Activated CD8-positive, alpha-beta T cell treated with anti-CD3 and anti-CD28 coated beads for 36 hours (primary cell): ENCODE measurements at regions not wholly inside any gene's neighbourhood (a gene's known extent, or its start where the extent isn't known, plus 50 kb on each side); places are given as distances from the start of the nearest gene placed in this dataset.

Experiments
- ATAC-seq: fragments of 200-7000 bp; cut with Tn5 transposase; one replicate; pipeline ENCODE4 v1.10.0; 2021; ENCODE audit warnings: mild to moderate bottlenecking, moderate library complexity
- CTCF ChIA-PET: fragments of 350-600 bp; sonication (Branson Sonifier 250); formaldehyde crosslinking; loops from one replicate; lab custom pipeline; 2021; ENCODE audit warnings: antibody characterized with exemption; lab: Charles Lee
- POLR2A ChIA-PET: fragments of 350-600 bp; sonication (Branson Sonifier 250); formaldehyde crosslinking; loops from one replicate; lab custom pipeline; 2021; ENCODE audit warnings: antibody characterized with exemption; lab: Charles Lee
- DNase-seq: peaks from one replicate; pipeline ENCODE4 v3.0.0-alpha.2; 2020
- H3K27ac Mint-ChIP-seq: one replicate; pipeline ENCODE4 v1.8.0; 2021; ENCODE audit warnings: mild to moderate bottlenecking, mixed read lengths
- H3K27me3 Mint-ChIP-seq: one replicate; pipeline ENCODE4 v1.8.0; 2021; ENCODE audit warnings: mixed read lengths
- H3K36me3 Mint-ChIP-seq: one replicate; pipeline ENCODE4 v1.8.0; 2021; ENCODE audit warnings: low read depth, mixed read lengths
- H3K4me1 Mint-ChIP-seq: one replicate; pipeline ENCODE4 v1.8.0; 2021; ENCODE audit warnings: low read depth, mixed read lengths
- H3K4me3 Mint-ChIP-seq: one replicate; pipeline ENCODE4 v1.8.0; 2021; ENCODE audit warnings: mild to moderate bottlenecking, moderate library complexity, mixed read lengths
- H3K9me3 Mint-ChIP-seq: one replicate; pipeline ENCODE4 v1.8.0; 2021; ENCODE audit warnings: mixed read lengths
- CTCF ChIP-seq: fragments of 200-600 bp; IDR thresholded peaks from one replicate; pipeline ENCODE4 v1.8.0; 2022; ENCODE audit warnings: antibody characterized with exemption, mild to moderate bottlenecking
- intact Hi-C: fragments of 100-400 bp; cut with micrococcal nuclease; formaldehyde crosslinking; loops from one replicate; pipeline ENCODE4 v1.10.0; 2022

- intact Hi-C loops = no loop called here
- no peaks in the 10 kb centered on the region for H3K36me3 Mint-ChIP-seq
- CTCF ChIA-PET = interaction anchor here (1.1 to 1.3 kb wide), 2 partner anchors 9 to 19 kb away, joined by 3 read pairs; no protein-coding TSS in a partner anchor
- POLR2A ChIA-PET = no interaction called here
- DNase-seq = no peak
- H3K4me3 Mint-ChIP-seq = no peak overlapping the region
- peaks cover 27% of the 10 kb centered on the region for H3K27me3 Mint-ChIP-seq
- TF ChIP-seq CTCF = no peak
- no peak for ATAC-seq
- H3K9me3 Mint-ChIP-seq = peaks cover 6% of the 10 kb centered on the region
- no peak overlapping the region for H3K27ac Mint-ChIP-seq
- no peaks in the 10 kb centered on the region for H3K4me1 Mint-ChIP-seq
Measured at GRCh38 chr20:58107533-58107932, 120.9 kb downstream of the ANKRD60 start.

- no peak for ATAC-seq
- Mint-ChIP-seq H3K4me1 (peaks cover 1% of the 10 kb centered on the region), H3K4me3 (no peak overlapping the region), H3K9me3 (peaks cover 6% of the 10 kb centered on the region), H3K27ac (no peak overlapping the region), H3K36me3 (no peaks in the 10 kb centered on the region), H3K27me3 (peaks cover 29% of the 10 kb centered on the region)
- intact Hi-C loops = no loop called here
- POLR2A ChIA-PET = no interaction called here
- CTCF ChIA-PET = interaction anchor here (0.9 kb wide), 1 partner anchor 19 kb away, joined by 3 read pairs; no protein-coding TSS in a partner anchor
- DNase-seq = no peak
- TF ChIP-seq CTCF = no peak
Measured at GRCh38 chr20:58106143-58106750, 122.2 kb downstream of the ANKRD60 start.

GRCh38 chr20:58103961-58104360 is 124.5 kb downstream of the ANKRD60 start:
- H3K4me3 Mint-ChIP-seq = no peak overlapping the region
- TF ChIP-seq CTCF = no peak
- intact Hi-C loops = no loop called here
- POLR2A ChIA-PET = no interaction called here
- H3K36me3 Mint-ChIP-seq = no peaks in the 10 kb centered on the region
- DNase-seq (no peak), ATAC-seq (no peak)
- CTCF ChIA-PET = interaction anchor here (1.0 kb wide), 1 partner anchor 16 kb away, joined by 3 read pairs; no protein-coding TSS in a partner anchor
- peaks cover 1% of the 10 kb centered on the region for H3K4me1 Mint-ChIP-seq
- peaks cover 2% of the 10 kb centered on the region for H3K9me3 Mint-ChIP-seq
- H3K27me3 Mint-ChIP-seq = peaks cover 31% of the 10 kb centered on the region
- H3K27ac Mint-ChIP-seq = no peak overlapping the region

GRCh38 chr20:58103517-58103904 is 124.9 kb downstream of the ANKRD60 start:
- ChIA-PET CTCF (no interaction called here), POLR2A (no interaction called here)
- peaks cover 1% of the 10 kb centered on the region for H3K4me1 Mint-ChIP-seq
- H3K4me3 Mint-ChIP-seq = no peak overlapping the region
- TF ChIP-seq CTCF = no peak
- ATAC-seq (no peak), DNase-seq (no peak)
- no peaks in the 10 kb centered on the region for H3K36me3 Mint-ChIP-seq
- peaks cover 2% of the 10 kb centered on the region for H3K9me3 Mint-ChIP-seq
- no peak overlapping the region for H3K27ac Mint-ChIP-seq
- intact Hi-C loops = no loop called here
- peaks cover 29% of the 10 kb centered on the region for H3K27me3 Mint-ChIP-seq

GRCh38 chr20:58102744-58103516 is 125.5 kb downstream of the ANKRD60 start:
- intact Hi-C loops = no loop called here
- Mint-ChIP-seq H3K4me1 (peaks cover 1% of the 10 kb centered on the region), H3K27me3 (peaks cover 26% of the 10 kb centered on the region), H3K36me3 (no peaks in the 10 kb centered on the region), H3K9me3 (peaks cover 2% of the 10 kb centered on the region), H3K27ac (no peak overlapping the region), H3K4me3 (no peak overlapping the region)
- ATAC-seq = peak; percentile 97
- no peak for TF ChIP-seq CTCF
- POLR2A ChIA-PET = no interaction called here
- CTCF ChIA-PET = interaction anchor here (1.0 to 4.0 kb wide), 2 partner anchors 16 to 107 kb away, joined by 3 to 15 read pairs; no protein-coding TSS in a partner anchor
- peak; percentile 74 for DNase-seq
